Bronchial epithelial cell (primary cell): ENCODE measurements at regions not wholly inside any gene's neighbourhood (a gene's known extent, or its start where the extent isn't known, plus 50 kb on each side); places are given as distances from the start of the nearest gene placed in this dataset.

ENCODE experiments used
- DNase-seq: peaks from one replicate; pipeline ENCODE4 v3.0.0-alpha.2; 2010; ENCODE audit warnings: low read depth
- FAIRE-seq: peaks from 2 replicates; lab custom pipeline; 2011; peaks lifted over from hg19 to GRCh38; lab: Jason Lieb, UNC
- H3K27me3 ChIP-seq: 2 replicates; pipeline ENCODE4 v1.5.1; 2011; ENCODE audit warnings: low read length; ENCODE audit not compliant: control insufficient read depth, insufficient read depth
- H3K36me3 ChIP-seq: 2 replicates; pipeline ENCODE4 v1.5.1; 2011; ENCODE audit warnings: low read length; ENCODE audit not compliant: control insufficient read depth, insufficient read depth
- H3K4me3 ChIP-seq: 2 replicates; pipeline ENCODE4 v1.5.1; 2011; ENCODE audit warnings: mild to moderate bottlenecking, low read depth, low read length, control low read depth
- TF ChIP-seq, protein P1 (sequence below): IDR thresholded peaks from 2 replicates; pipeline ENCODE4 v1.5.1; 2011; ENCODE audit warnings: mild to moderate bottlenecking, moderate library complexity, low read length, control low read depth, inconsistent platforms; ENCODE audit not compliant: insufficient read depth, severe bottlenecking

DNA sequence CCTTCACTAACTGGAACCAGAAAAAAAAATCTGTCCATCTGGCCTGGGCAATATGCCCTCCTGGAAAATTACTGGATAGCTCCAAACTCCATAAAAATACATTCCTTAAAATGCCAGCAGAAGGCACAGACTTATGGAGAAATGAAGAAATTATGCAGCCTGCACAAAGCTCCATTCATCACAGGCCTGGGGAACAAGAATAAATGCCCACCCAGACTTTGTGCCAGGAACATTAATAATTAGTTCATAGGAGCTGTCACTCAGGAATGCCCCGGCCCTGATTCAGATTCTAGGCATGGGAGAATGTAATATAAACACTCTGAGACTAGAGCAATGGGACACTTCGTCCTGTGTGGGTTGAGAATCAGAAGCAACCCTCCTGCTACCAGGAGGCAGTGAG, 199.3 kb downstream of the OTOR start:
- H3K27me3 ChIP-seq = no peaks in the 10 kb centered on the region
- no peak for FAIRE-seq
- TF ChIP-seq, protein P1, sequence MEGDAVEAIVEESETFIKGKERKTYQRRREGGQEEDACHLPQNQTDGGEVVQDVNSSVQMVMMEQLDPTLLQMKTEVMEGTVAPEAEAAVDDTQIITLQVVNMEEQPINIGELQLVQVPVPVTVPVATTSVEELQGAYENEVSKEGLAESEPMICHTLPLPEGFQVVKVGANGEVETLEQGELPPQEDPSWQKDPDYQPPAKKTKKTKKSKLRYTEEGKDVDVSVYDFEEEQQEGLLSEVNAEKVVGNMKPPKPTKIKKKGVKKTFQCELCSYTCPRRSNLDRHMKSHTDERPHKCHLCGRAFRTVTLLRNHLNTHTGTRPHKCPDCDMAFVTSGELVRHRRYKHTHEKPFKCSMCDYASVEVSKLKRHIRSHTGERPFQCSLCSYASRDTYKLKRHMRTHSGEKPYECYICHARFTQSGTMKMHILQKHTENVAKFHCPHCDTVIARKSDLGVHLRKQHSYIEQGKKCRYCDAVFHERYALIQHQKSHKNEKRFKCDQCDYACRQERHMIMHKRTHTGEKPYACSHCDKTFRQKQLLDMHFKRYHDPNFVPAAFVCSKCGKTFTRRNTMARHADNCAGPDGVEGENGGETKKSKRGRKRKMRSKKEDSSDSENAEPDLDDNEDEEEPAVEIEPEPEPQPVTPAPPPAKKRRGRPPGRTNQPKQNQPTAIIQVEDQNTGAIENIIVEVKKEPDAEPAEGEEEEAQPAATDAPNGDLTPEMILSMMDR = no peak
- no peaks in the 10 kb centered on the region for H3K36me3 ChIP-seq
- no peak for DNase-seq
- no peak overlapping the region for H3K4me3 ChIP-seq

GRCh38 chr20:16951876-16952275, 203.7 kb downstream of the OTOR start:
- no peak for FAIRE-seq

GRCh38 chr20:16952965-16953364, 204.8 kb downstream of the OTOR start:
- H3K36me3 ChIP-seq = no peaks in the 10 kb centered on the region
- TF ChIP-seq, protein P1 = no peak
- DNase-seq (no peak), FAIRE-seq (no peak)
- no peak overlapping the region for H3K4me3 ChIP-seq
- H3K27me3 ChIP-seq = no peaks in the 10 kb centered on the region

More at GRCh38 chr20:16951876-16952275, 203.7 kb downstream of the OTOR start:
- no peak overlapping the region for H3K4me3 ChIP-seq
- H3K36me3 ChIP-seq = no peaks in the 10 kb centered on the region
- H3K27me3 ChIP-seq = no peaks in the 10 kb centered on the region
- TF ChIP-seq, protein P1 = no peak
- DNase-seq = no peak

DNA sequence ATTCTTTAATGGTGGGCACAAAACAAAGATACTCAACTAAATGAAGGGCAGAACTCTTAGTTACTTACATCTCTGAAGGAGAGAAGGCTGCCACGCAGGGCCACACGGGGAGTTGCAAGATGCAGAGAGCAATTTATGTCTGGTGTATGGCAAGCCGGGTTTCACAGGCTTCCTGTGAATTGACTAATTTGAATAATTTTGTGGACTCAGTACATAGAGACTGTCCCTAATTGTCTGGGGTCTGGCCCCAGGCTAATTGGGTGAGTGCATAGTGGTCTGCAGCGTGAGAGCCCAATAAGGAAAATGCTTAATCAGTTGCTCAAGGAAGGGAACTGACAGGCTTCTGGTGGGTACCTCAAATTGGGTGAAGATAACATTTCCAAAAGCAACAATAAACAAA, 205.7 kb downstream of the OTOR start:
- FAIRE-seq (no peak), DNase-seq (no peak)
- no peak overlapping the region for H3K4me3 ChIP-seq
- H3K27me3 ChIP-seq = no peaks in the 10 kb centered on the region
- TF ChIP-seq, protein P1 = no peak
- H3K36me3 ChIP-seq = no peaks in the 10 kb centered on the region

DNA sequence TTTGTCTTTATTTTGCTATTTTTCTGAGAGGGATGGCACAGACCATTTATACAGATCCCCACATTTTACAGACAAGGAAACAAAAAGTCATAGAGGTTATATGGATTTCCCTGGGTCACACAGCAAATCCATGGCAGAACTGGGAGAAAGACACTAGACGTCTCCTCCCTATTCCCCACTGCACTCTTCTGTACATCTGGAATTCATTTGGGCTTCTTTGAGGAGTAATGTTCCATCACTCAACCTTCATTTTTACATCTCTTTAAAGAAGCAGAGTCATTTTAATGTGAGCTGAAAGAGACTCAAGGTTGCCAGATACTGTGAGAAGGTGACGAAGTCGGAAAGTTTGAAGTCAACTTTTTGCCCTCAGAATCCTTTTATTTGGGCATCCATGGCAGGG, 207.3 kb downstream of the OTOR start:
- Histone ChIP-seq H3K4me3 (no peak overlapping the region), H3K27me3 (no peaks in the 10 kb centered on the region), H3K36me3 (no peaks in the 10 kb centered on the region)
- no peak for FAIRE-seq
- TF ChIP-seq, protein P1 = no peak
- no peak for DNase-seq

DNA sequence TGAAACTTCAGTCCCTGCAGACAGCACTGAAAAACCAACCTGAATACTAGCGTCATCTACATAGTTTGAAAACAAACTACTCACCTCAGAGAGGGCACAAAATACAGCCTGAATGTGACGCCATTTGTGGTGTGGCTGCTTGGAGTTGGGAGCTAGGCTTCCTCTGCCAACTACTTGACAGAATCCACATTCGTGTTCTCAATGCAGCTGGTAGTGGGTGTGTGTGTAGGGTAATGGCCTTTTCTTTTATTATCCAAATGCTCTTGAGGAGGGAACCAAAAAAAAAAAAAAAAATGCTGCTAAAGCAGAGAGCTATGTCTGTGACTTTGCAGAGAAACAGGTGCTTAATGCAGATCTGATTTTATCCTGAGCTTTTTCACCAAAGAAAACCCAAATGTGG, 207.8 kb downstream of the OTOR start:
- no peak for DNase-seq
- no peaks in the 10 kb centered on the region for H3K36me3 ChIP-seq
- TF ChIP-seq, protein P1 = no peak
- H3K27me3 ChIP-seq = no peaks in the 10 kb centered on the region
- peak; percentile 62 for FAIRE-seq
- no peak overlapping the region for H3K4me3 ChIP-seq
